Activated naive CD4-positive, alpha-beta T cell (primary cell): ENCODE measurements at regions not wholly inside any gene's neighbourhood (a gene's known extent, or its start where the extent isn't known, plus 50 kb on each side); places are given as distances from the start of the nearest gene placed in this dataset.

ENCODE experiments used
- DNase-seq, 4 experiments: peaks; one replicate each; lab custom pipeline; 2025; lab: John Stamatoyannopoulos, UW

DNA sequence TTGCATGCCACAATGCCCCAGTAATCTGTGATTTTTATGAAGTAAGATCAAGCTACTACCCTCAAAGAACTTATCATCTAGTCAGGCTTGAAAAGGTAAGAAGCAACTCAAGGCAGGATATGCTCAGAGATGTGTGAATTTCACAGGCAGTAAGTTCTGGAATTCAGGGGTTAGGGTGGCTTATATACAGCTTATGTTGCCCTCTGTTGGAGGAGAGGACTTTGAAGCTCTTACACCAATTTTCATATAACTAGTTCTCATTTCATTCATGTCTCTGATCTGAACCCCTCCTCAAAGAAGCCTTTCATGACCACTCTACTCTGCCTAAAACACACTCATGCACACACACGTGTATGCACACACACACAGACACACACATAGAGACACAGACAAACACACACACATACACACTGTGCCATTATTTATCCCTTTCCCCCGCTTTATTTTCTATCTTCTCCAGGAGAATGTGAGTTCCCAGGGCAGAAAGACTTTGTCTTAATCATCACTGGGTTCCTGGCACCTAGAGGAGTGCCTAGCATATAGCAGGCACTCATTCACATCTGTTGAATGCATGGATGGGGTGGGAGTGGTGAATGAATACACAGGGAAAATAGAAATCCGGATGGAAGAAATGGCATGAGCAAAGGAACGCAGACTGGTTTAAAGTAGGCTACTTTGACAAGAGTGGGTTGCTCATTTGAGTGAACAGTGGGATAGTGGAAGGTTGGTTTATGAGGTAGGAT is 220.7 kb upstream of the ZBED5 start:
- DNase-seq: no peak

DNA sequence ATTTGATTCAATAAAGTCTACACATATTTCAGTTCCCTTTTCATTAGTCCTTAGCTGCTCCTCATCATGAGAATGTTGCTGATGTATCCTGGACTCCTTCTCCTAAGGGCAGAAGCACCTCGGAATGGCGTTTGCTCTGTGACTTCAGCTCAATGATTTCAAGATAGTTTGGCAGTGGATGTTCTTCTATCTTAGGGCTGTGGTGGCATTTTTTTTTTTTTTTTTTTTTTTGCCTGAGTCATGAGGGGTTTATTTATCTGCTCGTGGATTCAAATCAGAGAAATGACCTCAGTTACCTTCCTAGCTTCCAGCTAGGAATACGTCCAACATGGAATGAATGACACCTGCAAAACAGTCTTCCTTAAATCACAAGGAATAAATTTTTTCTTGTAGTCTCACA is 220.0 kb upstream of the ZBED5 start:
- DNase-seq: no peak

- no peak for DNase-seq
Measured at GRCh38 chr11:11076879-11077278, 219.0 kb upstream of the ZBED5 start.

- no peak for DNase-seq
Measured at GRCh38 chr11:11076276-11076675, 218.4 kb upstream of the ZBED5 start.

- DNase-seq: no peak
Measured at GRCh38 chr11:11075515-11076171, 217.8 kb upstream of the ZBED5 start.

- no peak for DNase-seq
Measured at GRCh38 chr11:11074686-11075335, 217.0 kb upstream of the ZBED5 start.

GRCh38 chr11:11073996-11074395 is 216.1 kb upstream of the ZBED5 start:
- no peak for DNase-seq

DNA sequence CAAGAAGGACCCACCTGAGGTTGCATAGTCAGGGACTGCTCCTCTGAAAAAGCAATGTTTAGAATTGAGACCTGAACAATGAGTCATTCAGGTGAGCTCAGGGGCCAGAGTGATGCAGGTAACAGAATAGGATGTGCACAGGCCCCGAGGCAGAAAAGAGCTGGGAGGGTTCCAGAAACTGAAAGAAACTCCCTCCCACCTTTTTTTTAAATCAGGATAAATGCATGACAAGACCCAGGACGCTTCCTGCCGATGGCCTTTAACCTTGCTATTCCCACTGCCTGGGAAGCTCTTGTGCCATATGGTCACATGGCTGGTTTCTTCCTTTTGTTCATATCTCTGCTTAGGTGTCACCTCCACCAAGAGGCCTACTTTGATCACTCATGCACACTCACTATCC is 214.2 kb upstream of the ZBED5 start:
- no peak for DNase-seq

DNA sequence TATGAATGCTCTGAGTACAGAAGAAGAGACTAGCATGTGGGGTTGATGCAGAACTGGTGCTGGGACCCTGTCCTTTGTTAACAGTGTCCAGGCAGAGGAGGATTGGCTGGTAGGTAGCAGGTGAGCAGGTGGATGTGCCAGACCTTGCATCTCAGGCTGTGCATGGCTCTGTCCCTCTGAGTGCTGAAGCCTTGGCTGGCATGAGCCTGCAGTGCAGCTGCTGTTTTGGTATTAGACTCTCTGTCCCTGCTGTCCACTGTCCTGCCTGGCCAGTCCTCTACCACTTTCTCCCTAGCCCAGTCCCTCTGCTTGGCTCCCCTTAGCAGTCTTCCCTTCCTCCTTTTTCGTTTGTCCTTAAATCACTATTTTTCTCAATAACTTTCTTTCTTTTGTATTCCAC is 213.6 kb upstream of the ZBED5 start:
- DNase-seq: no peak

GRCh38 chr11:11070976-11071375 is 213.1 kb upstream of the ZBED5 start:
- DNase-seq: no peak

- no peak for DNase-seq
Measured at GRCh38 chr11:11069841-11070835, 212.3 kb upstream of the ZBED5 start.

- DNase-seq: no peak
Measured at GRCh38 chr11:11068113-11068512, 210.3 kb upstream of the ZBED5 start.

- no peak for DNase-seq
Measured at GRCh38 chr11:11065396-11065795, 207.5 kb upstream of the ZBED5 start.

DNA sequence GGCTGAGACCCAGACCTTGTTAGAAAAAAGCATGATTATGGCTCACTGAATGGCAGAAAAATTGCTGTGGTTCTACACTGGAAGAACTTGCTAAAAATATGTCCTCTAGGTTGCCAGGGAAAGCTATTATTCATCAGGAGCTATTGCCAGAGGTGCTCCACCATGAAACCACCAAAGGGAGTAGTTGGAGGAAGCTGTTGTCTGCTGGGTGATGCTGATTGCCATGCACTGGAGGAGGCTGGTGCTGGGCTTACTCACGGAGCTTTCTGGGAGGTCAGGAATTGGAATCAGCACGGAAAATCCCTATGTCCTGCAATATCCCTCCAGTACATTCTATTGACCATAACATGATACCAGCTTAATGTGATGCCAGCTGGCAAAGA is 199.6 kb upstream of the ZBED5 start:
- DNase-seq: no peak

DNA sequence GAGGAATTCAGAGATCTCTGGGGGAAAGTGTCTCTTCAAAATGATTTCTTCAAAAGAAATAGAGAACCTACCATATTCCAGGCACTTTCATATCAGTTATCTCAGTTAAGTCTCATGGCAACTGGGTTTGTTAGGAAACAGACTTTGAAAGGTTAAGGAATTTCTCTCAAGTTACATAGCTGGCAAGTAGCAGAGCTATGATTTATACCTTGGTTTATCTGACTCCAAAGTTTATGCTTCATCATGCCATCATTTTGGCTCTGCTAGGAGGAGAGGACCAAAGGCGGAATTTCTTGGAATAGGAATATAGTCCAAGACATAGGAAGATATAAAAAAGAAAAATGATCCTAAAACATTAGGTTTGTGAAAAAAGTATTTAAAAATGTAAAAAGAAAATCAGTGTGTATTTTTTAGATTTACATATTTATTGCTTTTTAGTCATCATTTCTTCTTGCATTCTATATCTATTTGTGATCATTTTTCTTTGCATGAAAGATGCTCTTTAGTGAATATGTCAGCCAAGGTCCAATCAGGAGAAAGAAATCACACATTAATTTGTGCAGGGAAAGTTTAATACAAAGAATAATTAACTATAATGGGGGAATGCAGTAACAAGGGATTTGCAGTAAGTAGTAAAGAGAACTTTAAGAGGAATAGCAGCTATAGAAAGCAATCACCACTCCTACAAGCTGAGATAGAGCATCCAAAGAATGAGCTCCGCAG is 199.1 kb upstream of the ZBED5 start:
- no peak for DNase-seq

DNA sequence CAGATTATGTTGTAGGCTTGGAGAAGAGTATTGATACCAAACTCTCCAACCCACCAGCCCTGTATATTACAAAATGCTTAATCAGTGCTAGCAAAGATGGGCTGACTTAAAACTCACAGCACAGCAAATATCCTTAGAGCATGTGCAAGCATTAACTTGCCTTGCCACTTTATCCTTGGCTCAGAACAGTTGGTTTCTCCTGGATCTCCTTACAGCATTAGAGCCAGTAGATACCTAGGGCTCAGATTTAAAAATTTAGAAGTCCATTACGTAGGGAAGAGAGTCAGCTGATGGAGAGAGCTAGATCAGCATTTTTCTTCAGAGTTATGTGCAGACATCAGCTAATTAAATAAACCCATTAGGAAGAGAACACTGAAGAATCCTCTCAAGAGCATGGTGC is 198.5 kb upstream of the ZBED5 start:
- no peak for DNase-seq

- no peak for DNase-seq
Measured at GRCh38 chr11:11047851-11048610, 190.2 kb upstream of the ZBED5 start.

DNA sequence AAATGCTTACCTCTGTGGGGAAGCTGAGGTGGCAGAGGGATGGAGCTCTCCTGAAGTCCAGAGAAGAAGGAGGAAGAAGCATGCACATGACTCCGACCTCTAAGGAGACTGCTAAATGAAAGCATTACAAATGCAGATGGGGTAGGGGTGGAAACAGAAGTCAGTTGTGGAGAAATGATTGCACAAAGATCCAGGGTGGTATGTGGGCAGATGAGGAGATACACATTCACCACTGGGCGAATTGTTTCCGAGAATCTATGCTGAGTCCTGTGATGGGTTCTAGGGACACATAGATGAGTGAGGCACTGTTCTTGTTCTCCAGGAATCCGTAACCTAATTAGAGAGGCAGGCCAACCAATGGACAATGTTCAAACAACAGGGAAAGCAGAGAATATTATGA is 188.9 kb upstream of the ZBED5 start:
- no peak for DNase-seq

GRCh38 chr11:11045156-11045930 is 187.5 kb upstream of the ZBED5 start:
- DNase-seq: no peak
